ENCODE measurements at regions not wholly inside any gene's neighbourhood (a gene's known extent, or its start where the extent isn't known, plus 50 kb on each side); places are given as distances from the start of the nearest gene placed in this dataset.
A peak's percentile ranks its signal among the peaks of the same experiment; 100 is the strongest.

DNA sequence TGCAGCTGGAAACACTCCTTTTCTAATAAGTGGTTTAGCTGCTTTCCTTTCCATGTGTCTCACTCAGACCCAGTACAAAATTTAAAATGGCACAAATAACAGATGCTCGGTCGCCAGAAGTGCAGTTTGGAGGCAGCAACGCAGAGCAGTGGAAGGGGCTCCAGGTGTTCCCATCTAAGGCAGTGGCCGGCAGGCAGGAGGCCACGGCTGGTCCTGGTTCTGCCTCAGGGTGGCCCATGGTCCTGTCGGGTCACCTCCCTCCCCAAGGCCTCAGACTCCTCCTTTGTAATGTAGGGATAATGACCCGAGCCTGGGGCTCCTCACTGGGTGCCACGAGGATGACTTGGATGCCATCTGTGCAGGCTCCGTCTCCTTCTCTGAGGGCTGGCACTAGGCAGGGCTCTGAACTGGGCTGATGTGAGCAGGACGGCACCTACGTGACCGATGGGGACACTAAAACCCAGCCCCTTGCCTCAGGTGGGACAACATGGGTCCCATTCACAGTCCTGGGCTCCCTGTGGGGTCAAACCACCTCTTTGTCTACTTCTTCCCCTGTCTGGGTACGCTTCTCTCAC lies 80.9 kb upstream of the SLC66A3 start:
- peak overlapping the region; percentile 97 for H3K4ac ChIP-seq (ENCODE audit: low read depth, low read length)
- no peaks in the 10 kb centered on the region for H3K9me3 ChIP-seq (ENCODE audit: control insufficient read depth, insufficient read depth, low read length)
- H3K56ac ChIP-seq (ENCODE audit: extremely low read depth, insufficient read depth, low read length): peak overlapping the region; percentile 81
- peak overlapping the region; percentile 93 for H4K5ac ChIP-seq (ENCODE audit: low read depth, low read length)
- DNase-seq (no peak), ATAC-seq (ENCODE audit: low read depth) (peak; percentile 4; the same call in 1 of the 2 replicates)
- peak overlapping the region; percentile 80 for H2BK15ac ChIP-seq (ENCODE audit: low read depth, low read length)
- H2BK20ac ChIP-seq (ENCODE audit: low read depth, low read length): peak overlapping the region; percentile 93
- H4K91ac ChIP-seq (ENCODE audit: insufficient read depth, low read depth, low read length): peak overlapping the region; percentile 97
- peak overlapping the region; percentile 82 for H3K27ac ChIP-seq (ENCODE audit: insufficient read depth, low read length)
- H3K23ac ChIP-seq (ENCODE audit: low read depth, low read length): peak overlapping the region; percentile 89; the same call in 1 of the 2 replicates
- in situ Hi-C loops (cut with MboI; ENCODE audit: low sequenced_read_pairs): no loop called here
- ChIA-PET POLR2A (ENCODE audit: unreplicated experiment) (interaction anchor here (0.6 kb wide), 1 partner anchor 291 kb away, joined by 3 read pairs; no protein-coding TSS in a partner anchor), CTCF (interaction anchor here (1.0 to 1.6 kb wide), 3 partner anchors 13 to 55 kb away, joined by 3 to 4 read pairs (median 3); no protein-coding TSS in a partner anchor)
- H3K9me1 ChIP-seq (ENCODE audit: insufficient read depth, low read length): peaks cover 18% of the 10 kb centered on the region
- H2AFZ ChIP-seq (replicated peaks; ENCODE audit: low read length, poor library complexity): peak overlapping the region; percentile 91
- dilution Hi-C loops (cut with HindIII; ENCODE audit: low sequenced_read_pairs, unreplicated experiment): no loop called here
- peak overlapping the region; percentile 95 to 99 for H4K8ac ChIP-seq (ENCODE audit: low read depth in 2 of 2, low read length in 2 of 2)
- H4K20me1 ChIP-seq (ENCODE audit: insufficient read depth, low read length): no peaks in the 10 kb centered on the region
- no peaks in the 10 kb centered on the region for H3K27me3 ChIP-seq (ENCODE audit: control insufficient read depth, insufficient read depth, low read length)
- H2AK9ac ChIP-seq (replicated peaks; ENCODE audit: low read depth, low read length, poor library complexity): peak overlapping the region; percentile 97
- TF ChIP-seq MXI1 (IDR thresholded peaks at IDR 0.05; ENCODE audit: borderline replicate concordance, low read depth, low read length) (no peak), BHLHE40 (IDR thresholded peaks at IDR 0.05; ENCODE audit: low read depth, low read length) (no peak), MAZ (IDR thresholded peaks at IDR 0.05; ENCODE audit: borderline replicate concordance, low read depth, low read length) (no peak), POLR2A (IDR thresholded peaks at IDR 0.05; ENCODE audit: low read depth, low read length) (no peak), SMC3 (IDR thresholded peaks at IDR 0.05; ENCODE audit: low read depth, low read length) (no peak), RFX5 (IDR thresholded peaks at IDR 0.05; ENCODE audit: low read depth, low read length) (no peak), MAFK (IDR thresholded peaks at IDR 0.05; ENCODE audit: low read depth, low read length) (no peak), FOS (IDR thresholded peaks at IDR 0.05; ENCODE audit: low read depth, low read length) (no peak), NFE2L2 (IDR thresholded peaks at IDR 0.05; ENCODE audit: low read depth, low read length) (no peak), CEBPB (IDR thresholded peaks at IDR 0.05; ENCODE audit: low read depth, low read length) (no peak)
- TF ChIP-seq, protein P1, sequence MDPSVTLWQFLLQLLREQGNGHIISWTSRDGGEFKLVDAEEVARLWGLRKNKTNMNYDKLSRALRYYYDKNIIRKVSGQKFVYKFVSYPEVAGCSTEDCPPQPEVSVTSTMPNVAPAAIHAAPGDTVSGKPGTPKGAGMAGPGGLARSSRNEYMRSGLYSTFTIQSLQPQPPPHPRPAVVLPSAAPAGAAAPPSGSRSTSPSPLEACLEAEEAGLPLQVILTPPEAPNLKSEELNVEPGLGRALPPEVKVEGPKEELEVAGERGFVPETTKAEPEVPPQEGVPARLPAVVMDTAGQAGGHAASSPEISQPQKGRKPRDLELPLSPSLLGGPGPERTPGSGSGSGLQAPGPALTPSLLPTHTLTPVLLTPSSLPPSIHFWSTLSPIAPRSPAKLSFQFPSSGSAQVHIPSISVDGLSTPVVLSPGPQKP (IDR thresholded peaks at IDR 0.05; ENCODE audit: borderline replicate concordance, low read depth, low read length): no peak
- H2BK5ac ChIP-seq (ENCODE audit: low read depth, low read length, poor library complexity, severe bottlenecking): peak overlapping the region; percentile 83
- peak overlapping the region; percentile 98 for H2AK5ac ChIP-seq (ENCODE audit: low read depth, low read length)
- peak overlapping the region; percentile 93 for H3K18ac ChIP-seq (ENCODE audit: low read depth, low read length)
- no peak overlapping the region for H3K4me3 ChIP-seq (ENCODE audit: insufficient read depth, low read depth, low read length)
- H3K4me1 ChIP-seq (ENCODE audit: control insufficient read depth, insufficient read depth, low read length): peaks cover 12% of the 10 kb centered on the region
- H2BK120ac ChIP-seq (ENCODE audit: low read depth, low read length): peak overlapping the region; percentile 98
- H3K36me3 ChIP-seq (ENCODE audit: control insufficient read depth, insufficient read depth, low read length): no peaks in the 10 kb centered on the region
- BruUV-seq (replicated peaks): no TSS peak
- no peak overlapping the region for H3K4me2 ChIP-seq (ENCODE audit: low read depth, low read length)
- H3K79me1 ChIP-seq (ENCODE audit: low read depth in 1 of 2, low read length in 2 of 2): no peaks in the 10 kb centered on the region
- no peak overlapping the region for H3K9ac ChIP-seq (ENCODE audit: low read depth, low read length)
- intact Hi-C loops (cut with micrococcal nuclease): no loop called here
- peak overlapping the region; percentile 92 for H3K14ac ChIP-seq (replicated peaks; ENCODE audit: low read depth, low read length)
- WGBS, 2 experiments (ENCODE audit: extremely low coverage in 2 of 2, insufficient read length in 1 of 2): 93% methylated on average over 7 of the region's 13 CpGs; no CpG with 5 or more reads in 1 of the 2 experiments
